ENCODE measurements at regions not wholly inside any gene's neighbourhood (a gene's known extent, or its start where the extent isn't known, plus 50 kb on each side); places are given as distances from the start of the nearest gene placed in this dataset.

- H3K4me1 Mint-ChIP-seq (ENCODE audit: low read depth, unreplicated experiment): no peaks in the 10 kb centered on the region
- POLR2A ChIA-PET: no interaction called here
- CTCF ChIA-PET: no interaction called here
- H3K4me3 Mint-ChIP-seq (ENCODE audit: unreplicated experiment): no peak overlapping the region
- H3K27me3 Mint-ChIP-seq (ENCODE audit: insufficient read depth, unreplicated experiment): peaks cover 49% of the 10 kb centered on the region
- no peak for DNase-seq
- no TSS peak for BruUV-seq (replicated peaks)
- Histone ChIP-seq H3K27me3 (replicated peaks; ENCODE audit: control insufficient read depth, insufficient read depth, low read length) (0 out of 2 replicates have a peak, but pooled peaks cover 1% of the 10 kb centered on the region), H3K4me1 (no peaks in the 10 kb centered on the region), H3K9me3 (no peaks in the 10 kb centered on the region), H3K36me3 (ENCODE audit: control insufficient read depth, insufficient read depth, low read length) (no peaks in the 10 kb centered on the region), H3K4me3 (ENCODE audit: low read depth, low read length) (no peak overlapping the region)
- TF ChIP-seq CTCF (IDR thresholded peaks at IDR 0.05; ENCODE audit: insufficient read depth in 1 of 2, low read depth in 1 of 2, low read length in 1 of 2, severe bottlenecking in 1 of 2, unreplicated experiment in 1 of 2): no peak
- no peak overlapping the region for H3K27ac Mint-ChIP-seq (ENCODE audit: unreplicated experiment)
- no peaks in the 10 kb centered on the region for H3K36me3 Mint-ChIP-seq (ENCODE audit: insufficient read depth, unreplicated experiment)
- intact Hi-C loops (cut with micrococcal nuclease; ENCODE audit: unreplicated experiment): no loop called here
- no peaks in the 10 kb centered on the region for H3K9me3 Mint-ChIP-seq (ENCODE audit: unreplicated experiment)
Observed at GRCh38 chr11:92767416-92767815, 202.0 kb upstream of the MTNR1B start.

GRCh38 chr11:92768121-92768840 lies 201.2 kb upstream of the MTNR1B start:
- Histone ChIP-seq H3K27me3 (replicated peaks; ENCODE audit: control insufficient read depth, insufficient read depth, low read length) (0 out of 2 replicates have a peak, but pooled peaks cover 1% of the 10 kb centered on the region), H3K36me3 (ENCODE audit: control insufficient read depth, insufficient read depth, low read length) (no peaks in the 10 kb centered on the region), H3K4me3 (ENCODE audit: low read depth, low read length) (no peak overlapping the region), H3K4me1 (no peaks in the 10 kb centered on the region), H3K9me3 (no peaks in the 10 kb centered on the region)
- no peak overlapping the region for H3K27ac Mint-ChIP-seq (ENCODE audit: unreplicated experiment)
- no peaks in the 10 kb centered on the region for H3K9me3 Mint-ChIP-seq (ENCODE audit: unreplicated experiment)
- no TSS peak for BruUV-seq (replicated peaks)
- ChIA-PET CTCF (no interaction called here), POLR2A (no interaction called here)
- H3K36me3 Mint-ChIP-seq (ENCODE audit: insufficient read depth, unreplicated experiment): no peaks in the 10 kb centered on the region
- intact Hi-C loops (cut with micrococcal nuclease; ENCODE audit: unreplicated experiment): no loop called here
- DNase-seq: no peak
- H3K4me3 Mint-ChIP-seq (ENCODE audit: unreplicated experiment): no peak overlapping the region
- no peaks in the 10 kb centered on the region for H3K4me1 Mint-ChIP-seq (ENCODE audit: low read depth, unreplicated experiment)
- peaks cover 46% of the 10 kb centered on the region for H3K27me3 Mint-ChIP-seq (ENCODE audit: insufficient read depth, unreplicated experiment)
- TF ChIP-seq CTCF (IDR thresholded peaks at IDR 0.05; ENCODE audit: insufficient read depth in 1 of 2, low read depth in 1 of 2, low read length in 1 of 2, severe bottlenecking in 1 of 2, unreplicated experiment in 1 of 2): no peak

- intact Hi-C loops (cut with micrococcal nuclease; ENCODE audit: unreplicated experiment): no loop called here
- Mint-ChIP-seq H3K4me1 (ENCODE audit: low read depth, unreplicated experiment) (no peaks in the 10 kb centered on the region), H3K9me3 (ENCODE audit: unreplicated experiment) (no peaks in the 10 kb centered on the region), H3K27me3 (ENCODE audit: insufficient read depth, unreplicated experiment) (peaks cover 48% of the 10 kb centered on the region), H3K27ac (ENCODE audit: unreplicated experiment) (no peak overlapping the region), H3K4me3 (ENCODE audit: unreplicated experiment) (no peak overlapping the region), H3K36me3 (ENCODE audit: insufficient read depth, unreplicated experiment) (no peaks in the 10 kb centered on the region)
- CTCF ChIA-PET: no interaction called here
- Histone ChIP-seq H3K27me3 (replicated peaks; ENCODE audit: control insufficient read depth, insufficient read depth, low read length) (0 out of 2 replicates have a peak, but pooled peaks cover 1% of the 10 kb centered on the region), H3K36me3 (ENCODE audit: control insufficient read depth, insufficient read depth, low read length) (no peaks in the 10 kb centered on the region), H3K4me1 (no peaks in the 10 kb centered on the region), H3K9me3 (no peaks in the 10 kb centered on the region), H3K4me3 (ENCODE audit: low read depth, low read length) (no peak overlapping the region)
- BruUV-seq (replicated peaks): no TSS peak
- POLR2A ChIA-PET: no interaction called here
- no peak for DNase-seq
- TF ChIP-seq CTCF (IDR thresholded peaks at IDR 0.05; ENCODE audit: insufficient read depth in 1 of 2, low read depth in 1 of 2, low read length in 1 of 2, severe bottlenecking in 1 of 2, unreplicated experiment in 1 of 2): no peak
Observed at GRCh38 chr11:92769112-92769511, 200.3 kb upstream of the MTNR1B start.

Data from Caco-2 (cell line).